ENCODE measurements at regions not wholly inside any gene's neighbourhood (a gene's known extent, or its start where the extent isn't known, plus 50 kb on each side); places are given as distances from the start of the nearest gene placed in this dataset.
A peak's percentile ranks its signal among the peaks of the same experiment; 100 is the strongest.

GRCh38 chr18:70421471-70422390 lies 132.9 kb downstream of the SOCS6 start:
- peak; percentile 35; the same call in 1 of the 2 replicates for TF ChIP-seq POLR2AphosphoS5 (IDR thresholded peaks at IDR 0.05; ENCODE audit: low read depth, low read length)
- TF ChIP-seq CTCF (IDR thresholded peaks at IDR 0.05) = no peak
- 0 out of 2 replicates have a peak, but pooled peaks have one; percentile 40 for TF ChIP-seq SIN3A (IDR thresholded peaks at IDR 0.05; ENCODE audit: borderline replicate concordance, insufficient read depth, low read depth, low read length)
- no peak for TF ChIP-seq REST (IDR thresholded peaks at IDR 0.05; ENCODE audit: insufficient read depth in 1 of 2, low read depth in 2 of 2, low read length in 1 of 2)
- TF ChIP-seq TCF7L2 (IDR thresholded peaks at IDR 0.05; ENCODE audit: low read depth, low read length) = no peak
